H1 (cell line): ENCODE measurements at regions not wholly inside any gene's neighbourhood (a gene's known extent, or its start where the extent isn't known, plus 50 kb on each side); places are given as distances from the start of the nearest gene placed in this dataset.

ENCODE experiments used
- CTCF ChIA-PET: fragments of 300-600 bp; sonication (Branson Sonifier 250); formaldehyde crosslinking; loops from one replicate; lab custom pipeline; 2021; ENCODE audit not compliant: partially characterized antibody; lab: Charles Lee
- POLR2A ChIA-PET: fragments of 300-600 bp; sonication (Branson Sonifier 250); formaldehyde crosslinking; loops from one replicate; lab custom pipeline; 2021; ENCODE audit warnings: inconsistent platforms; ENCODE audit not compliant: partially characterized antibody; lab: Charles Lee
- DNase-seq, 2 experiments: peaks; one replicate each; pipeline versions ENCODE4 v3.0.0 to v3.0.0-alpha.2; 2010 to 2022; ENCODE audit warnings: low spot score in 2 of 2, low read depth in 1 of 2, mixed read lengths in 1 of 2
- FAIRE-seq: peaks from 2 replicates; lab custom pipeline; 2011; peaks lifted over from hg19 to GRCh38; lab: Jason Lieb, UNC
- H2AFZ ChIP-seq: 2 replicates; pipeline ENCODE4 v1.8.1; 2012; ENCODE audit warnings: low read length, inconsistent platforms
- H2AK5ac ChIP-seq: 2 replicates; pipeline ENCODE4 v1.6.1; 2013; ENCODE audit warnings: low read depth, low read length
- H2BK120ac ChIP-seq: replicated peaks from 2 replicates; pipeline ENCODE3; 2013; ENCODE audit warnings: low read depth, low read length, inconsistent platforms
- H2BK12ac ChIP-seq: 2 replicates; pipeline ENCODE4 v1.6.1; 2013; ENCODE audit warnings: low read depth, low read length
- H2BK15ac ChIP-seq: 2 replicates; pipeline ENCODE4 v1.6.1; 2013; ENCODE audit warnings: low read length
- H2BK20ac ChIP-seq: 2 replicates; pipeline ENCODE4 v1.6.1; 2013; ENCODE audit warnings: low read length
- H2BK5ac ChIP-seq: 2 replicates; pipeline ENCODE4 v1.6.1; 2013; ENCODE audit warnings: low read depth, low read length
- H3K14ac ChIP-seq: 2 replicates; pipeline ENCODE4 v1.6.1; 2013; ENCODE audit warnings: inconsistent platforms; ENCODE audit not compliant: insufficient read length
- H3K18ac ChIP-seq: 2 replicates; pipeline ENCODE4 v1.6.1; 2013; ENCODE audit warnings: low read length; ENCODE audit errors: extremely low read depth
- H3K23ac ChIP-seq: 2 replicates; pipeline ENCODE4 v1.6.1; 2013; ENCODE audit warnings: inconsistent platforms; ENCODE audit not compliant: insufficient read length
- H3K23me2 ChIP-seq: 2 replicates; pipeline ENCODE4 v1.6.1; 2013; ENCODE audit warnings: low read depth, low read length
- H3K27ac ChIP-seq: 2 replicates; pipeline ENCODE4 v1.6.1; 2011; ENCODE audit warnings: low read depth, low read length, inconsistent platforms
- H3K27me3 ChIP-seq, 4 experiments: replicated peaks in 1 of 4; 1 replicate in 1 of 4; 2 replicates in 3 of 4; pipeline versions ENCODE4 v1.6.1 to v1.8.1; 2011 to 2013; ENCODE audit warnings: low read length in 3 of 4, mild to moderate bottlenecking in 3 of 4, inconsistent platforms in 2 of 4, mixed read lengths in 2 of 4, moderate library complexity in 1 of 4; ENCODE audit not compliant: control insufficient read depth in 3 of 4, insufficient read depth in 3 of 4; ENCODE audit errors: extremely low read depth in 1 of 4
- H3K36me3 ChIP-seq, 4 experiments: 2 replicates each; pipeline versions ENCODE4 v1.6.1 to v1.8.1; 2011 to 2013; ENCODE audit warnings: mild to moderate bottlenecking in 4 of 4, low read length in 3 of 4, moderate library complexity in 2 of 4, control low read depth in 1 of 4, inconsistent platforms in 1 of 4; ENCODE audit not compliant: insufficient read depth in 4 of 4, control insufficient read depth in 2 of 4
- H3K4ac ChIP-seq: replicated peaks from 2 replicates; pipeline ENCODE3; 2013; ENCODE audit warnings: low read length, low read depth, mixed read lengths, inconsistent platforms; ENCODE audit not compliant: insufficient read length
- H3K4me1 ChIP-seq, 4 experiments: replicated peaks in 1 of 4; 1 replicate in 1 of 4; 2 replicates in 3 of 4; pipeline versions ENCODE4 v1.6.1 to v1.8.1; 2011 to 2013; ENCODE audit warnings: low read length in 3 of 4, inconsistent platforms in 2 of 4, mixed read lengths in 1 of 4; ENCODE audit not compliant: insufficient read depth in 4 of 4, control insufficient read depth in 3 of 4
- H3K4me2 ChIP-seq, 2 experiments: 2 replicates each; pipeline versions ENCODE4 v1.6.1 to v1.8.1; 2011 to 2013; ENCODE audit warnings: low read depth in 2 of 2, low read length in 2 of 2, control low read depth in 1 of 2, inconsistent platforms in 1 of 2, mild to moderate bottlenecking in 1 of 2; ENCODE audit not compliant: insufficient read depth in 1 of 2
- H3K4me3 ChIP-seq, 4 experiments: fragments of 200-600, 300-600 bp in 1 of 4; sonication (generic), shearing (Covaris generic), sonication (Bioruptor Twin) in 1 of 4; 2 replicates each; pipeline versions ENCODE4 v1.5.1 to v1.8.1; 2011 to 2016; ENCODE audit warnings: low read length in 4 of 4, low read depth in 3 of 4, control low read depth in 2 of 4, inconsistent platforms in 2 of 4, mild to moderate bottlenecking in 2 of 4, mixed read lengths in 1 of 4, moderate library complexity in 1 of 4; ENCODE audit not compliant: insufficient read depth in 2 of 4; ENCODE audit errors: extremely low read depth in 1 of 4
- H3K56ac ChIP-seq: replicated peaks from 2 replicates; pipeline ENCODE3; 2013; ENCODE audit warnings: low read depth, mild to moderate bottlenecking, mixed read lengths, low read length, inconsistent platforms; ENCODE audit not compliant: insufficient read length
- H3K79me1 ChIP-seq: 2 replicates; pipeline ENCODE4 v1.6.1; 2013; ENCODE audit warnings: low read depth, low read length, control low read depth
- H3K79me2 ChIP-seq, 2 experiments: 2 replicates each; pipeline versions ENCODE4 v1.6.1 to v1.8.1; 2012 to 2013; ENCODE audit warnings: low read length in 2 of 2, mild to moderate bottlenecking in 2 of 2, inconsistent platforms in 1 of 2; ENCODE audit not compliant: insufficient read depth in 2 of 2, control insufficient read depth in 1 of 2
- H3K9ac ChIP-seq, 4 experiments: replicated peaks in 1 of 4; 1 replicate in 1 of 4; 2 replicates in 3 of 4; pipeline versions ENCODE4 v1.6.1 to v1.8.1; 2011 to 2013; ENCODE audit warnings: low read depth in 3 of 4, low read length in 3 of 4, control low read depth in 2 of 4, mild to moderate bottlenecking in 2 of 4, moderate library complexity in 2 of 4, inconsistent platforms in 1 of 4; ENCODE audit errors: extremely low read depth in 1 of 4
- H3K9me3 ChIP-seq, 2 experiments: 2 replicates each; pipeline versions ENCODE4 v1.6.1 to v1.8.1; 2012 to 2013; ENCODE audit warnings: mild to moderate bottlenecking in 2 of 2, moderate library complexity in 2 of 2, control low read depth in 1 of 2, inconsistent platforms in 1 of 2, low read depth in 1 of 2, low read length in 1 of 2, mixed read lengths in 1 of 2; ENCODE audit not compliant: insufficient read depth in 2 of 2
- H4K20me1 ChIP-seq, 2 experiments: replicated peaks in 1 of 2; 2 replicates each; pipeline versions ENCODE3 to v1.8.1; 2011 to 2013; ENCODE audit warnings: inconsistent platforms in 2 of 2, low read length in 2 of 2, mild to moderate bottlenecking in 1 of 2; ENCODE audit not compliant: insufficient read depth in 2 of 2, control insufficient read depth in 1 of 2
- H4K5ac ChIP-seq: 2 replicates; pipeline ENCODE4 v1.6.1; 2013; ENCODE audit warnings: low read length, low read depth, mixed read lengths, inconsistent platforms; ENCODE audit not compliant: insufficient read length
- H4K8ac ChIP-seq: 2 replicates; pipeline ENCODE4 v1.8.0; 2013; ENCODE audit warnings: mild to moderate bottlenecking, moderate library complexity, low read length, inconsistent platforms; ENCODE audit not compliant: insufficient read depth; ENCODE audit errors: extremely low read depth
- H4K91ac ChIP-seq: replicated peaks from 2 replicates; pipeline ENCODE3; 2013; ENCODE audit warnings: low read length, mixed read lengths, inconsistent platforms; ENCODE audit not compliant: insufficient read length
- ATF2 ChIP-seq: IDR thresholded peaks from 2 replicates; pipeline ENCODE4 v1.6.1; 2012; ENCODE audit warnings: low read length, inconsistent platforms
- BCL11A ChIP-seq, 2 experiments: IDR thresholded peaks; one replicate each; pipeline ENCODE4 v1.6.1; 2011; ENCODE audit warnings: low read depth in 2 of 2, low read length in 2 of 2, mild to moderate bottlenecking in 2 of 2
- CHD2 ChIP-seq: IDR thresholded peaks from 2 replicates; pipeline ENCODE4 v1.6.1; 2012; ENCODE audit warnings: low read length, improper control_type of control experiment
- EGR1 ChIP-seq: IDR thresholded peaks from 2 replicates; pipeline ENCODE4 v1.6.1; 2011; ENCODE audit warnings: low read depth, low read length, borderline replicate concordance
- EP300 ChIP-seq, 2 experiments: IDR thresholded peaks; 1 replicate in 1 of 2; 2 replicates in 1 of 2; pipeline ENCODE4 v1.6.1; 2011 to 2012; ENCODE audit warnings: low read depth in 2 of 2, low read length in 2 of 2, mild to moderate bottlenecking in 2 of 2, borderline replicate concordance in 1 of 2, inconsistent platforms in 1 of 2, moderate library complexity in 1 of 2
- GABPA ChIP-seq: IDR thresholded peaks from 2 replicates; pipeline ENCODE4 v1.6.1; 2011; ENCODE audit warnings: mild to moderate bottlenecking, low read length, moderate library complexity, borderline replicate concordance; ENCODE audit not compliant: insufficient read depth
- KDM5A ChIP-seq: fragments of 200-600 bp; IDR thresholded peaks from 2 replicates; pipeline ENCODE4 v1.7.1; 2012; ENCODE audit warnings: mild to moderate bottlenecking, low read length, inconsistent platforms, mixed read lengths
- MAFK ChIP-seq: IDR thresholded peaks from 2 replicates; pipeline ENCODE4 v1.6.1; 2012; ENCODE audit warnings: low read depth, mild to moderate bottlenecking, improper control_type of control experiment, low read length
- RFX5 ChIP-seq: IDR thresholded peaks from 2 replicates; pipeline ENCODE4 v1.6.1; 2011; ENCODE audit warnings: low read depth, low read length, improper control_type of control experiment, borderline replicate concordance
- RXRA ChIP-seq: IDR thresholded peaks from 2 replicates; pipeline ENCODE4 v1.6.1; 2011; ENCODE audit warnings: low read depth, mild to moderate bottlenecking, low read length, moderate library complexity; ENCODE audit not compliant: insufficient read depth
- SIN3A ChIP-seq, 2 experiments: IDR thresholded peaks in 1 of 2; conservative IDR thresholded peaks in 1 of 2; 2 replicates each; pipeline ENCODE4 v1.6.1; 2011 to 2012; ENCODE audit warnings: low read length in 2 of 2, improper control_type of control experiment in 1 of 2, low read depth in 1 of 2, mild to moderate bottlenecking in 1 of 2
- SUZ12 ChIP-seq: fragments of 200-600 bp; sonication (generic); IDR thresholded peaks from 2 replicates; pipeline ENCODE4 v1.6.1; 2012; ENCODE audit warnings: mild to moderate bottlenecking, inconsistent platforms, low read length, moderate library complexity, mixed read lengths
- TAF7 ChIP-seq: optimal IDR thresholded peaks from 2 replicates; pipeline ENCODE3; 2011; ENCODE audit warnings: low read depth, mild to moderate bottlenecking, inconsistent platforms, low read length, moderate library complexity, borderline replicate concordance
- WGBS, 2 experiments: shearing (Covaris generic) in 1 of 2; methylation state at CpG; one replicate each; pipeline versions ENCODE4 v1.1.6 to v1.1.7; 2013 to 2015; ENCODE audit warnings: low lambda C conversion rate in 2 of 2, mixed read lengths in 2 of 2, inconsistent platforms in 1 of 2, low coverage in 1 of 2, missing lambda C conversion rate in 1 of 2; ENCODE audit not compliant: insufficient replicate concordance in 2 of 2, insufficient coverage in 1 of 2, insufficient read length in 1 of 2; ENCODE audit errors: extremely low coverage in 1 of 2, missing lambda C conversion rate in 1 of 2; 5-methylcytosine and 5-hydroxymethylcytosine counted together

GRCh38 chr5:118653183-118653582 lies 335.2 kb downstream of the DTWD2 start:
- H4K20me1 ChIP-seq, result no peaks in the 10 kb centered on the region
- no peak overlapping the region for H3K4ac ChIP-seq
- H3K4me3 ChIP-seq, result no peak overlapping the region
- no peak overlapping the region for H3K14ac ChIP-seq
- H3K27me3 ChIP-seq, result no peaks in the 10 kb centered on the region
- H3K23me2 ChIP-seq, result no peaks in the 10 kb centered on the region
- DNase-seq, result no peak
- H3K9me3 ChIP-seq, result peaks cover 13 to 18% of the 10 kb centered on the region in 2 experiments
- no peak overlapping the region for H2AK5ac ChIP-seq
- H3K27ac ChIP-seq, result no peak overlapping the region
- POLR2A ChIA-PET, result no interaction called here
- no peak for FAIRE-seq
- H2BK120ac ChIP-seq, result no peak overlapping the region
- H3K79me1 ChIP-seq, result no peaks in the 10 kb centered on the region
- no peaks in the 10 kb centered on the region for H3K36me3 ChIP-seq
- no peak overlapping the region for H3K56ac ChIP-seq
- H3K23ac ChIP-seq, result no peak overlapping the region
- H3K4me2 ChIP-seq, result no peak overlapping the region
- H3K18ac ChIP-seq, result no peak overlapping the region
- no peak overlapping the region for H2AFZ ChIP-seq
- no peak overlapping the region for H2BK12ac ChIP-seq
- CTCF ChIA-PET, result no interaction called here
- H4K8ac ChIP-seq, result no peak overlapping the region
- H2BK15ac ChIP-seq, result no peak overlapping the region
- H4K5ac ChIP-seq, result no peak overlapping the region
- H2BK20ac ChIP-seq, result no peak overlapping the region
- H3K4me1 ChIP-seq, result no peaks in the 10 kb centered on the region
- no peak overlapping the region for H2BK5ac ChIP-seq
- no peaks in the 10 kb centered on the region for H3K79me2 ChIP-seq
- H4K91ac ChIP-seq, result no peak overlapping the region
- H3K9ac ChIP-seq, result no peak overlapping the region
- 90% methylated on average over 1 of the region's 1 CpG; no CpG with 5 or more reads in 1 of the 2 experiments for WGBS, 2 experiments
- no peak for TF ChIP-seq RFX5
- TF ChIP-seq KDM5A, result no peak
- TF ChIP-seq TAF7, result no peak
- TF ChIP-seq EGR1, result no peak
- TF ChIP-seq EP300 (IDR thresholded peaks at IDR 0.05; ENCODE audit: borderline replicate concordance in 1 of 2, low read depth in 2 of 2, low read length in 2 of 2), result no peak
- no peak for TF ChIP-seq GABPA
- no peak for TF ChIP-seq ATF2
- TF ChIP-seq SIN3A (conservative IDR thresholded peaks at IDR 0.05 in 1 of 2, IDR thresholded peaks at IDR 0.05 in 1 of 2; ENCODE audit: low read depth in 1 of 2, low read length in 2 of 2), result no peak
- no peak for TF ChIP-seq CHD2
- no peak for TF ChIP-seq RXRA
- no peak for TF ChIP-seq MAFK
- TF ChIP-seq BCL11A (IDR thresholded peaks at IDR 0.05; ENCODE audit: low read depth in 2 of 2, low read length in 2 of 2), result no peak
- TF ChIP-seq SUZ12, result no peak
